Epithelial cell of esophagus (primary cell): ENCODE measurements at regions not wholly inside any gene's neighbourhood (a gene's known extent, or its start where the extent isn't known, plus 50 kb on each side); places are given as distances from the start of the nearest gene placed in this dataset.

Experiments used
- DNase-seq: peaks from one replicate; pipeline ENCODE4 v3.0.0; 2010; ENCODE audit warnings: low read depth
- H3K4me3 ChIP-seq: 2 replicates; pipeline ENCODE4 v1.5.1; 2011; ENCODE audit warnings: mild to moderate bottlenecking, low read length, control low read depth
- TF ChIP-seq, protein P1 (sequence below): IDR thresholded peaks from 2 replicates; pipeline ENCODE4 v1.5.1; 2011; ENCODE audit warnings: low read depth, mild to moderate bottlenecking, low read length, control low read depth, inconsistent platforms; ENCODE audit not compliant: insufficient read depth; ENCODE audit errors: missing control alignments

DNA sequence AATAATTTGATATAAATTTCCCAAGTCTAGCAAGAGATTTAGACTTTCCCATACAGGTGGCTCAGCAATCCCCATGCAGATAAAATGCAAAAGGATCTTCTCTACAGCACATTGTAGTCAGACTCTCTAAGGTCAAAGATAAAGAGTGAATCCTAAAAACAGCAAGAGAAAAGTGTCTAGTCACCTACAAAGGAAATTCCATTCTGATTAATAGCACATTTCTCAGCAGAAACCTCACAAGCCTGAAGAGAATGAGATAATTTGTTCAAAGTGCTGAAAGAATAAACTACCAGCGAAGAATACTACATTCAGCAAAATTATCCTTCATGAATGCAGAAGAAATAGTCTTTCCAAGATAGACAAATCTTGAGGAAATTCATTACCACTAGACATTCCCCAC lies 493.3 kb downstream of the PRELID2 start:
- TF ChIP-seq, protein P1, sequence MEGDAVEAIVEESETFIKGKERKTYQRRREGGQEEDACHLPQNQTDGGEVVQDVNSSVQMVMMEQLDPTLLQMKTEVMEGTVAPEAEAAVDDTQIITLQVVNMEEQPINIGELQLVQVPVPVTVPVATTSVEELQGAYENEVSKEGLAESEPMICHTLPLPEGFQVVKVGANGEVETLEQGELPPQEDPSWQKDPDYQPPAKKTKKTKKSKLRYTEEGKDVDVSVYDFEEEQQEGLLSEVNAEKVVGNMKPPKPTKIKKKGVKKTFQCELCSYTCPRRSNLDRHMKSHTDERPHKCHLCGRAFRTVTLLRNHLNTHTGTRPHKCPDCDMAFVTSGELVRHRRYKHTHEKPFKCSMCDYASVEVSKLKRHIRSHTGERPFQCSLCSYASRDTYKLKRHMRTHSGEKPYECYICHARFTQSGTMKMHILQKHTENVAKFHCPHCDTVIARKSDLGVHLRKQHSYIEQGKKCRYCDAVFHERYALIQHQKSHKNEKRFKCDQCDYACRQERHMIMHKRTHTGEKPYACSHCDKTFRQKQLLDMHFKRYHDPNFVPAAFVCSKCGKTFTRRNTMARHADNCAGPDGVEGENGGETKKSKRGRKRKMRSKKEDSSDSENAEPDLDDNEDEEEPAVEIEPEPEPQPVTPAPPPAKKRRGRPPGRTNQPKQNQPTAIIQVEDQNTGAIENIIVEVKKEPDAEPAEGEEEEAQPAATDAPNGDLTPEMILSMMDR: no peak
- DNase-seq: peak; percentile 49
- no peak overlapping the region for H3K4me3 ChIP-seq

GRCh38 chr5:145340099-145340498 lies 495.0 kb downstream of the PRELID2 start:
- TF ChIP-seq, protein P1: no peak
- DNase-seq: no peak
- no peak overlapping the region for H3K4me3 ChIP-seq

- no peak for DNase-seq
- TF ChIP-seq, protein P1: no peak
- H3K4me3 ChIP-seq: no peak overlapping the region
Measured at GRCh38 chr5:145324767-145325479, 510.2 kb downstream of the PRELID2 start.

- no peak overlapping the region for H3K4me3 ChIP-seq
- TF ChIP-seq, protein P1: no peak
- peak; percentile 10 for DNase-seq
Measured at GRCh38 chr5:145324101-145324500, 511.0 kb downstream of the PRELID2 start.

DNA sequence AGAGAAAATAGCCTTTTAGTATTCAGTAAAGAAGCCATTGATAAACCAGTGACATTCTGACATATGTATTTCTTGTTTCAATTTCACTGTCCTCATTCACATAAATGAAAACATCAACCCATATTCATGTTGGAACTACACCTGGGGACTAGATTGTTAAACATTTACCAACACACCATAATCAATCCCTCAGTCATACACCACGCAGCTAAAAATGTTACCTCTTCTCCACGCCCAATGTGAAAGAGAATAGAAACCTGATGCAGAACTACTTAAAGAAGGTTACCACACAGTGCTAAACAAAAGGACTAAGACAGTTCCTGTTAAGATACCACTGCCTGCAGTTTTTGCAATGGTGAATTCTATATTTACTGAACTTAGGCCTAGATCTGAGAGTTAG lies 518.9 kb downstream of the PRELID2 start:
- H3K4me3 ChIP-seq: no peak overlapping the region
- DNase-seq: no peak
- TF ChIP-seq, protein P1: no peak

GRCh38 chr5:145307866-145308382 lies 527.2 kb downstream of the PRELID2 start:
- DNase-seq: no peak
- TF ChIP-seq, protein P1: no peak
- H3K4me3 ChIP-seq: no peak overlapping the region
